ENCODE measurements at regions not wholly inside any gene's neighbourhood (a gene's known extent, or its start where the extent isn't known, plus 50 kb on each side); places are given as distances from the start of the nearest gene placed in this dataset.

DNA sequence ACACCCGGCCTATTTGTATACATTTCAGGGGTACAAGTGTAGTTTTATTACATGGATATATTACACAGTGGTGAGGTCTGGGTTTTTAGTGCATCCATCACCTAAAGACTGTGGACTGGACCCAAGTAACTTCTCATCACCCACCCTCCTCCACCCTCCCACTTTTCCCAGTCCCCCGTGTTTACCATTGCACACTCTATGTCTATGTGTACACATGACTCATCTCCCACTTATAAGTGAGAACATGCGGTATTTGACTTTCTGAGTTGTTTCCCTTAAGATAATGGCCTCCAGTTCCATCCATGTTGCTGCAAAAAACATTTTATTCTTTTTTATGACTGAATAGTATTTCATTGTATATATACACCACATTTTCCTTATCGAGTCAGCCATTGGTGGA, 98.9 kb upstream of the WAC start:
- TF ChIP-seq EP300 (IDR thresholded peaks at IDR 0.05; ENCODE audit: borderline replicate concordance in 1 of 2, control insufficient read depth in 1 of 2, low read depth in 2 of 2, low read length in 2 of 2), result no peak
- TF ChIP-seq EZH2 (IDR thresholded peaks at IDR 0.05; ENCODE audit: borderline replicate concordance, control insufficient read depth, low read depth, low read length), result no peak
- TF ChIP-seq IRF5 (IDR thresholded peaks at IDR 0.05; ENCODE audit: borderline replicate concordance), result no peak
- TF ChIP-seq CEBPB (IDR thresholded peaks at IDR 0.05; ENCODE audit: borderline replicate concordance in 1 of 2, low read depth in 2 of 2, low read length in 2 of 2), result no peak
- TF ChIP-seq DPF2 (IDR thresholded peaks at IDR 0.05), result no peak
- no peak for TF ChIP-seq SPI1 (IDR thresholded peaks at IDR 0.05; ENCODE audit: borderline replicate concordance, insufficient read depth, low read depth, low read length)
- TF ChIP-seq POLR2A (IDR thresholded peaks at IDR 0.05; ENCODE audit: low read depth, low read length), result no peak
- no peak for TF ChIP-seq CTCF (IDR thresholded peaks at IDR 0.05 in 2 of 3, conservative IDR thresholded peaks at IDR 0.05 in 1 of 3; ENCODE audit: control insufficient read depth in 2 of 3, extremely low read depth in 1 of 3, insufficient read depth in 1 of 3, low read depth in 3 of 3, low read length in 3 of 3)

Measured in GM12878 (cell line).